NB4 (cell line): ENCODE measurements at regions not wholly inside any gene's neighbourhood (a gene's known extent, or its start where the extent isn't known, plus 50 kb on each side); places are given as distances from the start of the nearest gene placed in this dataset.

ENCODE experiments used
- DNase-seq: peaks from one replicate; pipeline ENCODE4 v3.0.0; 2010; ENCODE audit warnings: low read depth
- H3K4me3 ChIP-seq: one replicate; pipeline ENCODE4 v1.5.1; 2011; ENCODE audit warnings: mild to moderate bottlenecking, low read depth, low read length, moderate library complexity
- CTCF ChIP-seq: IDR thresholded peaks from one replicate; pipeline ENCODE4 v1.5.1; 2012; ENCODE audit warnings: low read depth, low read length
- MAX ChIP-seq: IDR thresholded peaks from 2 replicates; pipeline ENCODE4 v1.6.1; 2011; ENCODE audit warnings: low read depth, low read length
- MYC ChIP-seq: IDR thresholded peaks from 2 replicates; pipeline ENCODE4 v1.6.1; 2011; ENCODE audit warnings: low read depth, low read length
- POLR2A ChIP-seq: IDR thresholded peaks from 2 replicates; pipeline ENCODE4 v1.6.1; 2011; ENCODE audit warnings: mild to moderate bottlenecking; ENCODE audit not compliant: insufficient read length; ENCODE audit errors: extremely low read depth

GRCh38 chr1:87904651-87905050, 576.0 kb downstream of the LMO4 start:
- H3K4me3 ChIP-seq, result no peak overlapping the region
- DNase-seq, result no peak
- TF ChIP-seq CTCF, result no peak
- TF ChIP-seq POLR2A, result no peak
- no peak for TF ChIP-seq MYC
- TF ChIP-seq MAX, result no peak

- no peak for DNase-seq
- H3K4me3 ChIP-seq, result no peak overlapping the region
- TF ChIP-seq MYC, result no peak
Measured at GRCh38 chr1:87905651-87906050, 577.0 kb downstream of the LMO4 start.

GRCh38 chr1:87906078-87906477, 577.4 kb downstream of the LMO4 start:
- H3K4me3 ChIP-seq, result no peak overlapping the region
- TF ChIP-seq MAX (no peak), MYC (no peak), POLR2A (no peak)
- no peak for DNase-seq

GRCh38 chr1:87913361-87913760, 584.7 kb downstream of the LMO4 start:
- DNase-seq, result no peak
- H3K4me3 ChIP-seq, result no peak overlapping the region
- no peak for TF ChIP-seq POLR2A
- TF ChIP-seq MYC, result no peak
- TF ChIP-seq CTCF, result no peak
- no peak for TF ChIP-seq MAX

GRCh38 chr1:87914396-87914795, 585.7 kb downstream of the LMO4 start:
- DNase-seq, result no peak
- no peak overlapping the region for H3K4me3 ChIP-seq
- TF ChIP-seq CTCF (no peak), MYC (no peak), MAX (no peak), POLR2A (no peak)

GRCh38 chr1:87915771-87916170, 587.1 kb downstream of the LMO4 start:
- no peak for DNase-seq
- TF ChIP-seq POLR2A (no peak), MYC (no peak), MAX (no peak), CTCF (no peak)
- H3K4me3 ChIP-seq, result no peak overlapping the region

GRCh38 chr1:87916965-87917364, 588.3 kb downstream of the LMO4 start:
- no peak for DNase-seq
- no peak for TF ChIP-seq MYC
- H3K4me3 ChIP-seq, result no peak overlapping the region
